Heart left ventricle (tissue), 13 donors: ENCODE measurements at regions not wholly inside any gene's neighbourhood (a gene's known extent, or its start where the extent isn't known, plus 50 kb on each side); places are given as distances from the start of the nearest gene placed in this dataset.

Experiments
- CTCF ChIP-seq, 12 donors: fragments of 200-600 bp; sonication (generic) in 4 of 12; IDR thresholded peaks; one replicate each; pipeline versions ENCODE4 v1.5.0 to v1.8.0; 2018 to 2022; ENCODE audit warnings: antibody characterized with exemption in 12 of 12, mild to moderate bottlenecking in 5 of 12
- POLR2A ChIP-seq, 2 donors: fragments of 450-650 bp; IDR thresholded peaks; one replicate each; pipeline ENCODE4 v1.6.1; 2017; ENCODE audit warnings: antibody characterized with exemption in 2 of 2, mild to moderate bottlenecking in 2 of 2, moderate library complexity in 2 of 2
- donor health status: ischemic (EF 13 %, LVEDD 7.1; RV severe dilation, severe dysfunction).
- donor health status: DM: no; HTN: yes; CAD: no.
- donor health status: DM: no; HTN: no; CAD: no.
- donor health status: ischemic (EF 25% LVEDD 6.9; RV normal size, moderate dysfunction).
- donor health status: ischemic (EF 25% LVEDD 5.7; RV mildly dilated, moderate dysfunction).
- donor health status: ischemic (EF 35%, LVEDD 5.7; RV mildly dilated, moderate dysfunction).
- donor health status: nonischemic (EF 11% LVEDD 7.7; RV severe dilation, severe dysfunction).
- donor health status: DM: yes; HTN: yes; CAD: no.
- donor health status: PGD.
- donor health status: ischemic (EF 29% LVEDD 5.4; RV normal size, mild dysfunction).
- donor health status: nonischemic (EF 23%, LVEDD 6.1; RV moderate dilation, normal function).

GRCh38 chr10:8787649-8788048, 733.2 kb downstream of the GATA3 start:
- TF ChIP-seq CTCF (IDR thresholded peaks at IDR 0.05), result no peak
- no peak for TF ChIP-seq POLR2A (IDR thresholded peaks at IDR 0.05)
